ENCODE measurements at regions not wholly inside any gene's neighbourhood (a gene's known extent, or its start where the extent isn't known, plus 50 kb on each side); places are given as distances from the start of the nearest gene placed in this dataset.

DNA sequence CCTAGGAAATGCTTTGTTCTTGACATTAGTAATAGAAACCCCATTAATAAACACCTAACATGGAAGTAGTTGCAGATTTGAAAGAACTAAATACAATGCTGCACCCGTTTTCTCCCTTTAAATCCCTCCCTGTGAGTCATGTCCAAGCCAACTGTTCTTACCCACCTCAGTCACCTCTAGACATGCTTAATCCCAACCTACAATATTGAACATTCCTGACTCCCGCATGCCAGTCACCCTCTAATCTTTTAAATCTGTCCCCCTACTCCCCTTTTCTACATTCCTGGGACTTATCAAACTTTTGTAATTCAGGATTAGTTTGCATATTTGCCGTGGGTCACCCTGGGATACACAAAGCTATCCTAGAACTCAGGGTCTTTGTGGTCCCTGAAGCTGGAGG, 374.6 kb downstream of the IRS1 start:
- TF ChIP-seq OVOL3 (tag by site-specific recombination; IDR thresholded peaks at IDR 0.05) (no peak), HOXC10 (CRISPR knock-in tag; IDR thresholded peaks at IDR 0.05) (no peak), ZNF510 (tag by site-specific recombination; IDR thresholded peaks at IDR 0.05; ENCODE audit: insufficient replicate concordance) (no peak), ZNF324 (tag by site-specific recombination; IDR thresholded peaks at IDR 0.05) (no peak), PRDM1 (tag by site-specific recombination; IDR thresholded peaks at IDR 0.05) (no peak), ZNF747 (tag by site-specific recombination; IDR thresholded peaks at IDR 0.05) (no peak), EGR2 (tag by site-specific recombination; IDR thresholded peaks at IDR 0.05; ENCODE audit: low read depth) (no peak), ZNF629 (tag by site-specific recombination; IDR thresholded peaks at IDR 0.05) (no peak), ZNF548 (tag by site-specific recombination; IDR thresholded peaks at IDR 0.05) (no peak), ZNF239 (tag by site-specific recombination; IDR thresholded peaks at IDR 0.05) (no peak)
- TF ChIP-seq, protein P1, sequence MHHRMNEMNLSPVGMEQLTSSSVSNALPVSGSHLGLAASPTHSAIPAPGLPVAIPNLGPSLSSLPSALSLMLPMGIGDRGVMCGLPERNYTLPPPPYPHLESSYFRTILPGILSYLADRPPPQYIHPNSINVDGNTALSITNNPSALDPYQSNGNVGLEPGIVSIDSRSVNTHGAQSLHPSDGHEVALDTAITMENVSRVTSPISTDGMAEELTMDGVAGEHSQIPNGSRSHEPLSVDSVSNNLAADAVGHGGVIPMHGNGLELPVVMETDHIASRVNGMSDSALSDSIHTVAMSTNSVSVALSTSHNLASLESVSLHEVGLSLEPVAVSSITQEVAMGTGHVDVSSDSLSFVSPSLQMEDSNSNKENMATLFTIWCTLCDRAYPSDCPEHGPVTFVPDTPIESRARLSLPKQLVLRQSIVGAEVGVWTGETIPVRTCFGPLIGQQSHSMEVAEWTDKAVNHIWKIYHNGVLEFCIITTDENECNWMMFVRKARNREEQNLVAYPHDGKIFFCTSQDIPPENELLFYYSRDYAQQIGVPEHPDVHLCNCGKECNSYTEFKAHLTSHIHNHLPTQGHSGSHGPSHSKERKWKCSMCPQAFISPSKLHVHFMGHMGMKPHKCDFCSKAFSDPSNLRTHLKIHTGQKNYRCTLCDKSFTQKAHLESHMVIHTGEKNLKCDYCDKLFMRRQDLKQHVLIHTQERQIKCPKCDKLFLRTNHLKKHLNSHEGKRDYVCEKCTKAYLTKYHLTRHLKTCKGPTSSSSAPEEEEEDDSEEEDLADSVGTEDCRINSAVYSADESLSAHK (tag by site-specific recombination; IDR thresholded peaks at IDR 0.05) = no peak
- TF ChIP-seq, protein P2, sequence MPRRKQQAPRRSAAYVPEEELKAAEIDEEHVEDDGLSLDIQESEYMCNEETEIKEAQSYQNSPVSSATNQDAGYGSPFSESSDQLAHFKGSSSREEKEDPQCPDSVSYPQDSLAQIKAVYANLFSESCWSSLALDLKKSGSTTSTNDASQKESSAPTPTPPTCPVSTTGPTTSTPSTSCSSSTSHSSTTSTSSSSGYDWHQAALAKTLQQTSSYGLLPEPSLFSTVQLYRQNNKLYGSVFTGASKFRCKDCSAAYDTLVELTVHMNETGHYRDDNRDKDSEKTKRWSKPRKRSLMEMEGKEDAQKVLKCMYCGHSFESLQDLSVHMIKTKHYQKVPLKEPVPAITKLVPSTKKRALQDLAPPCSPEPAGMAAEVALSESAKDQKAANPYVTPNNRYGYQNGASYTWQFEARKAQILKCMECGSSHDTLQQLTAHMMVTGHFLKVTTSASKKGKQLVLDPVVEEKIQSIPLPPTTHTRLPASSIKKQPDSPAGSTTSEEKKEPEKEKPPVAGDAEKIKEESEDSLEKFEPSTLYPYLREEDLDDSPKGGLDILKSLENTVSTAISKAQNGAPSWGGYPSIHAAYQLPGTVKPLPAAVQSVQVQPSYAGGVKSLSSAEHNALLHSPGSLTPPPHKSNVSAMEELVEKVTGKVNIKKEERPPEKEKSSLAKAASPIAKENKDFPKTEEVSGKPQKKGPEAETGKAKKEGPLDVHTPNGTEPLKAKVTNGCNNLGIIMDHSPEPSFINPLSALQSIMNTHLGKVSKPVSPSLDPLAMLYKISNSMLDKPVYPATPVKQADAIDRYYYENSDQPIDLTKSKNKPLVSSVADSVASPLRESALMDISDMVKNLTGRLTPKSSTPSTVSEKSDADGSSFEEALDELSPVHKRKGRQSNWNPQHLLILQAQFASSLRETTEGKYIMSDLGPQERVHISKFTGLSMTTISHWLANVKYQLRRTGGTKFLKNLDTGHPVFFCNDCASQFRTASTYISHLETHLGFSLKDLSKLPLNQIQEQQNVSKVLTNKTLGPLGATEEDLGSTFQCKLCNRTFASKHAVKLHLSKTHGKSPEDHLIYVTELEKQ (tag by site-specific recombination; IDR thresholded peaks at IDR 0.05; ENCODE audit: borderline replicate concordance) = no peak
- TF ChIP-seq, protein P3, sequence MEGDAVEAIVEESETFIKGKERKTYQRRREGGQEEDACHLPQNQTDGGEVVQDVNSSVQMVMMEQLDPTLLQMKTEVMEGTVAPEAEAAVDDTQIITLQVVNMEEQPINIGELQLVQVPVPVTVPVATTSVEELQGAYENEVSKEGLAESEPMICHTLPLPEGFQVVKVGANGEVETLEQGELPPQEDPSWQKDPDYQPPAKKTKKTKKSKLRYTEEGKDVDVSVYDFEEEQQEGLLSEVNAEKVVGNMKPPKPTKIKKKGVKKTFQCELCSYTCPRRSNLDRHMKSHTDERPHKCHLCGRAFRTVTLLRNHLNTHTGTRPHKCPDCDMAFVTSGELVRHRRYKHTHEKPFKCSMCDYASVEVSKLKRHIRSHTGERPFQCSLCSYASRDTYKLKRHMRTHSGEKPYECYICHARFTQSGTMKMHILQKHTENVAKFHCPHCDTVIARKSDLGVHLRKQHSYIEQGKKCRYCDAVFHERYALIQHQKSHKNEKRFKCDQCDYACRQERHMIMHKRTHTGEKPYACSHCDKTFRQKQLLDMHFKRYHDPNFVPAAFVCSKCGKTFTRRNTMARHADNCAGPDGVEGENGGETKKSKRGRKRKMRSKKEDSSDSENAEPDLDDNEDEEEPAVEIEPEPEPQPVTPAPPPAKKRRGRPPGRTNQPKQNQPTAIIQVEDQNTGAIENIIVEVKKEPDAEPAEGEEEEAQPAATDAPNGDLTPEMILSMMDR (tag by site-specific recombination; IDR thresholded peaks at IDR 0.05) = no peak
